HepG2 (cell line): ENCODE measurements at regions not wholly inside any gene's neighbourhood (a gene's known extent, or its start where the extent isn't known, plus 50 kb on each side); places are given as distances from the start of the nearest gene placed in this dataset.

ENCODE experiments used
- ATAC-seq: fragments of 200-7000 bp; cut with Tn5 transposase; 3 replicates; pipeline ENCODE4 v1.9.1; 2020; ENCODE audit warnings: mild to moderate bottlenecking, moderate library complexity
- BruUV-seq: library from RNA; stranded (reverse); fragments of 400-500 nt; replicated peaks from 2 replicates; lab custom pipeline; 2021; lab: Mats Ljungman, UMichigan
- CTCF ChIA-PET: fragments of 300-600 bp; formaldehyde crosslinking; extraction: SDS; loops from one replicate; lab custom pipeline; 2021; ENCODE audit warnings: low total read pairs, inconsistent platforms, low intra/inter-chr PET ratio; lab: Yijun Ruan, JAX
- POLR2A ChIA-PET: fragments of 350-600 bp; sonication (Branson Sonifier 250); formaldehyde crosslinking; loops from one replicate; lab custom pipeline; 2020; ENCODE audit warnings: antibody characterized with exemption, inconsistent platforms; lab: Yijun Ruan, JAX
- DNase-seq: peaks from one replicate; pipeline ENCODE4 v3.0.0-alpha.2; 2015; ENCODE audit warnings: low spot score
- FAIRE-seq: peaks from 3 replicates; lab custom pipeline; 2011; peaks lifted over from hg19 to GRCh38; lab: Jason Lieb, UNC
- H2AFZ ChIP-seq: one replicate; pipeline ENCODE4 v1.6.1; 2011; ENCODE audit warnings: low read length, inconsistent platforms
- H3K27ac ChIP-seq: fragments of 300-600 bp; 3 replicates; pipeline ENCODE4 v1.8.0; 2011; ENCODE audit warnings: mixed run types, mild to moderate bottlenecking, mixed read lengths, low read length, inconsistent platforms; ENCODE audit not compliant: insufficient read depth; ENCODE audit errors: extremely low read length
- H3K27me3 ChIP-seq, 2 experiments: fragments of 200-600 bp in 1 of 2; 2 replicates in 1 of 2; 3 replicates in 1 of 2; pipeline versions ENCODE4 v1.6.0 to v1.8.0; 2011; ENCODE audit warnings: low read length in 2 of 2, mild to moderate bottlenecking in 2 of 2, moderate library complexity in 2 of 2, inconsistent platforms in 1 of 2; ENCODE audit not compliant: insufficient read depth in 2 of 2, control insufficient read depth in 1 of 2
- H3K36me3 ChIP-seq, 2 experiments: fragments of 200-600 bp in 1 of 2; replicated peaks in 1 of 2; 2 replicates in 1 of 2; 3 replicates in 1 of 2; pipeline versions ENCODE4 v1.5.1 to v1.8.0; 2011; ENCODE audit warnings: low read length in 2 of 2, inconsistent platforms in 1 of 2; ENCODE audit not compliant: insufficient read depth in 2 of 2, control insufficient read depth in 1 of 2
- H3K4me1 ChIP-seq: 2 replicates; pipeline ENCODE4 v1.5.1; 2012; ENCODE audit warnings: low read length, inconsistent platforms; ENCODE audit not compliant: insufficient read depth
- H3K4me2 ChIP-seq: 2 replicates; pipeline ENCODE4 v1.6.0; 2011; ENCODE audit warnings: low read depth, low read length, inconsistent platforms
- H3K4me3 ChIP-seq, 3 experiments: fragments of 200-600 bp in 1 of 3; sonication (generic), shearing (Covaris generic) in 1 of 3; replicated peaks in 1 of 3; 2 replicates each; pipeline ENCODE4 v1.5.1; 2011 to 2016; ENCODE audit warnings: low read length in 3 of 3, inconsistent platforms in 2 of 3, low read depth in 2 of 3, mild to moderate bottlenecking in 2 of 3, control low read depth in 1 of 3, mixed read lengths in 1 of 3; ENCODE audit not compliant: insufficient read depth in 1 of 3
- H3K79me2 ChIP-seq: one replicate; pipeline ENCODE4 v1.6.1; 2011; ENCODE audit warnings: low read length, inconsistent platforms; ENCODE audit not compliant: insufficient read depth
- H3K9ac ChIP-seq: 2 replicates; pipeline ENCODE4 v1.6.0; 2011; ENCODE audit warnings: mild to moderate bottlenecking, low read depth, low read length, inconsistent platforms; ENCODE audit not compliant: insufficient read depth
- H3K9me3 ChIP-seq: 2 replicates; pipeline ENCODE4 v1.5.1; 2012; ENCODE audit warnings: mild to moderate bottlenecking, low read length
- H4K20me1 ChIP-seq: 2 replicates; pipeline ENCODE4 v1.6.0; 2011; ENCODE audit warnings: inconsistent platforms, mild to moderate bottlenecking, low read length, moderate library complexity; ENCODE audit not compliant: insufficient read depth
- CHD4 ChIP-seq: fragments of 200-600 bp; sonication (generic); IDR thresholded peaks from 2 replicates; pipeline ENCODE4 v1.7.0; 2017; ENCODE audit warnings: mild to moderate bottlenecking, low read length, borderline replicate concordance
- DPF2 ChIP-seq: sonication (generic); formaldehyde crosslinking; IDR thresholded peaks from 2 replicates; pipeline ENCODE4 v1.4.0; 2020; ENCODE audit warnings: mild to moderate bottlenecking, low read depth, missing genetic modification reagents, borderline replicate concordance
- KDM5B ChIP-seq: sonication (generic); formaldehyde crosslinking; IDR thresholded peaks from 2 replicates; pipeline ENCODE4 v1.4.0; 2020; ENCODE audit warnings: missing genetic modification reagents, mild to moderate bottlenecking, borderline replicate concordance
- MED8 ChIP-seq: sonication (generic); formaldehyde crosslinking; IDR thresholded peaks from 2 replicates; pipeline ENCODE4 v1.8.1; 2023; ENCODE audit warnings: mild to moderate bottlenecking, missing genetic modification reagents; ENCODE audit not compliant: insufficient replicate concordance
- MLLT10 ChIP-seq: sonication (generic); formaldehyde crosslinking; IDR thresholded peaks from 2 replicates; pipeline ENCODE4 v1.4.0; 2020; ENCODE audit warnings: missing genetic modification reagents
- NKX3-1 ChIP-seq: sonication (generic); formaldehyde crosslinking; IDR thresholded peaks from 2 replicates; pipeline ENCODE4 v1.5.0; 2020; ENCODE audit warnings: missing genetic modification reagents
- NPAS2 ChIP-seq: sonication (generic); formaldehyde crosslinking; IDR thresholded peaks from 2 replicates; pipeline ENCODE4 v1.8.0; 2022; ENCODE audit warnings: mild to moderate bottlenecking, missing genetic modification reagents, borderline replicate concordance
- RARG ChIP-seq: sonication (generic); formaldehyde crosslinking; IDR thresholded peaks from 2 replicates; pipeline ENCODE4 v1.4.0; 2020; ENCODE audit warnings: low read depth, mild to moderate bottlenecking, missing genetic modification reagents
- RBFOX2 ChIP-seq: fragments of 200-400 bp; formaldehyde crosslinking; IDR thresholded peaks from 2 replicates; pipeline ENCODE4 v1.6.1; 2017; ENCODE audit warnings: low read depth, mild to moderate bottlenecking, low read length
- ZBTB20 ChIP-seq: sonication (generic); formaldehyde crosslinking; IDR thresholded peaks from 2 replicates; pipeline ENCODE4 v1.8.1; 2023; ENCODE audit warnings: missing genetic modification reagents, low read depth, mild to moderate bottlenecking, borderline replicate concordance
- ZNF121 ChIP-seq: sonication (generic); formaldehyde crosslinking; IDR thresholded peaks from 2 replicates; pipeline ENCODE4 v1.5.0; 2020; ENCODE audit warnings: mild to moderate bottlenecking, missing genetic modification reagents
- ZNF547 ChIP-seq: sonication (generic); formaldehyde crosslinking; IDR thresholded peaks from 2 replicates; pipeline ENCODE4 v1.5.1; 2020; ENCODE audit warnings: mild to moderate bottlenecking, missing genetic modification reagents
- ZNF557 ChIP-seq: sonication (generic); formaldehyde crosslinking; IDR thresholded peaks from 2 replicates; pipeline ENCODE4 v1.4.0; 2020; ENCODE audit warnings: missing genetic modification reagents
- ZNF614 ChIP-seq: IDR thresholded peaks from 2 replicates; pipeline ENCODE4 v1.6.1; 2018; ENCODE audit warnings: missing biosample characterization, missing genetic modification reagents, inconsistent platforms, borderline replicate concordance
- ZNF879 ChIP-seq: sonication (generic); formaldehyde crosslinking; IDR thresholded peaks from 2 replicates; pipeline ENCODE4 v1.8.1; 2023; ENCODE audit warnings: missing genetic modification reagents
- WGBS: methylation state at CpG from one replicate; pipeline ENCODE4 v1.1.6; 2017; ENCODE audit warnings: low lambda C conversion rate; 5-methylcytosine and 5-hydroxymethylcytosine counted together
- in situ Hi-C: cut with HindIII; loops from 2 replicates; pipeline ENCODE4 v1.10.0; 2017; ENCODE audit warnings: low pct_unique_long_range_greater_than_20kb; ENCODE audit not compliant: extremely low pct_ligation_motif_present
- intact Hi-C: fragments of 100-400 bp; cut with micrococcal nuclease; formaldehyde crosslinking; loops from one replicate; pipeline ENCODE4 v1.10.0; 2022; ENCODE audit not compliant: unreplicated experiment
- TF ChIP-seq, protein P1 (sequence below): sonication (generic); formaldehyde crosslinking; conservative IDR thresholded peaks from 2 replicates; pipeline ENCODE4 v1.8.0; 2022; ENCODE audit warnings: mild to moderate bottlenecking, moderate library complexity, missing genetic modification reagents
- TF ChIP-seq, protein P2 (sequence below): sonication (generic); formaldehyde crosslinking; IDR thresholded peaks from 2 replicates; pipeline ENCODE4 v1.5.0; 2020; ENCODE audit warnings: mild to moderate bottlenecking, missing genetic modification reagents
- TF ChIP-seq, protein P3 (sequence below): sonication (generic); formaldehyde crosslinking; IDR thresholded peaks from 2 replicates; pipeline ENCODE4 v1.5.1; 2020; ENCODE audit warnings: mild to moderate bottlenecking, missing genetic modification reagents, moderate library complexity

DNA sequence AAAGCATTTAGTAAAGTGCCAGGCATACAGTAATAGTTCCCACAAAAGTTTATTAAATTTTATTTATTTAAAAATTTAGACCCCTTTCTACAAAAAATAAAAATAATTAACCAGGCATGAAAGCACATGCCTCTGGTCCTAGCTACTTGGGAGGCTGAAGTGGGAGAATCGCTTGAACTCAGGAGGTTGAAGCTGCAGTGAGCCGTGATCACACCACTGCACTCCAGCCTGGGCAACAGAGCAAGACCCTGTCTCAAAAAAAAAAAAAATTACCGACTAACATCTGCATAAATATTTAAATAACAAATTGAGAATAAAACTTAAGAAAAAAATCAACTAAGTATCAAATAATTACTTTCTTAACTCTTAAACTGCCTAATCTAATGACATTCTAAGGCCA lies 64.3 kb upstream of the TRIM24 start:
- ChIA-PET CTCF (no interaction called here), POLR2A (interaction anchor here (0.5 to 2.8 kb wide), 15 partner anchors 7 to 327 kb away, joined by 3 to 13 read pairs (median 4); partner anchors contain the start of gene TRIM24)
- Histone ChIP-seq H3K4me1 (peaks cover 88% of the 10 kb centered on the region), H3K9me3 (no peaks in the 10 kb centered on the region), H4K20me1 (no peaks in the 10 kb centered on the region), H3K27me3 (no peaks in the 10 kb centered on the region), H3K4me3 (peak overlapping the region in 2 of 3 experiments; percentile 4 to 38; a peak in 1 of 6 replicates), H3K27ac (peak overlapping the region; percentile 100), H3K9ac (peak overlapping the region; percentile 92), H3K36me3 (no peaks in the 10 kb centered on the region), H3K79me2 (no peaks in the 10 kb centered on the region), H2AFZ (no peak overlapping the region), H3K4me2 (peak overlapping the region; percentile 80)
- in situ Hi-C loops (loop anchor here (5.0 kb wide), 1 partner anchor 67 kb away; the partner anchor contains the start of gene TRIM24), intact Hi-C loops (loop anchor here (2.0 kb wide), 1 partner anchor 63 kb away; no protein-coding TSS in a partner anchor)
- no peak for DNase-seq
- TSS peak; percentile 99 for BruUV-seq
- no peak for FAIRE-seq
- no peak for ATAC-seq
- WGBS = 38% methylated on average over 3 of the region's 3 CpGs
- TF ChIP-seq RARG (no peak), ZNF879 (CRISPR knock-in tag) (no peak), ZNF121 (peak; percentile 93), RBFOX2 (peak; percentile 67), NKX3-1 (0 out of 2 replicates have a peak, but pooled peaks have one; percentile 44), ZNF547 (CRISPR knock-in tag) (no peak), CHD4 (no peak), ZNF557 (CRISPR knock-in tag) (no peak), DPF2 (CRISPR knock-in tag) (no peak), MLLT10 (CRISPR knock-in tag) (no peak), ZNF614 (CRISPR knock-in tag) (no peak), ZBTB20 (CRISPR knock-in tag) (no peak), NPAS2 (CRISPR knock-in tag) (no peak), KDM5B (CRISPR knock-in tag) (no peak), MED8 (no peak)
- TF ChIP-seq, protein P1, sequence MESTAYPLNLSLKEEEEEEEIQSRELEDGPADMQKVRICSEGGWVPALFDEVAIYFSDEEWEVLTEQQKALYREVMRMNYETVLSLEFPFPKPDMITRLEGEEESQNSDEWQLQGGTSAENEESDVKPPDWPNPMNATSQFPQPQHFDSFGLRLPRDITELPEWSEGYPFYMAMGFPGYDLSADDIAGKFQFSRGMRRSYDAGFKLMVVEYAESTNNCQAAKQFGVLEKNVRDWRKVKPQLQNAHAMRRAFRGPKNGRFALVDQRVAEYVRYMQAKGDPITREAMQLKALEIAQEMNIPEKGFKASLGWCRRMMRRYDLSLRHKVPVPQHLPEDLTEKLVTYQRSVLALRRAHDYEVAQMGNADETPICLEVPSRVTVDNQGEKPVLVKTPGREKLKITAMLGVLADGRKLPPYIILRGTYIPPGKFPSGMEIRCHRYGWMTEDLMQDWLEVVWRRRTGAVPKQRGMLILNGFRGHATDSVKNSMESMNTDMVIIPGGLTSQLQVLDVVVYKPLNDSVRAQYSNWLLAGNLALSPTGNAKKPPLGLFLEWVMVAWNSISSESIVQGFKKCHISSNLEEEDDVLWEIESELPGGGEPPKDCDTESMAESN = no peak
- TF ChIP-seq, protein P2, sequence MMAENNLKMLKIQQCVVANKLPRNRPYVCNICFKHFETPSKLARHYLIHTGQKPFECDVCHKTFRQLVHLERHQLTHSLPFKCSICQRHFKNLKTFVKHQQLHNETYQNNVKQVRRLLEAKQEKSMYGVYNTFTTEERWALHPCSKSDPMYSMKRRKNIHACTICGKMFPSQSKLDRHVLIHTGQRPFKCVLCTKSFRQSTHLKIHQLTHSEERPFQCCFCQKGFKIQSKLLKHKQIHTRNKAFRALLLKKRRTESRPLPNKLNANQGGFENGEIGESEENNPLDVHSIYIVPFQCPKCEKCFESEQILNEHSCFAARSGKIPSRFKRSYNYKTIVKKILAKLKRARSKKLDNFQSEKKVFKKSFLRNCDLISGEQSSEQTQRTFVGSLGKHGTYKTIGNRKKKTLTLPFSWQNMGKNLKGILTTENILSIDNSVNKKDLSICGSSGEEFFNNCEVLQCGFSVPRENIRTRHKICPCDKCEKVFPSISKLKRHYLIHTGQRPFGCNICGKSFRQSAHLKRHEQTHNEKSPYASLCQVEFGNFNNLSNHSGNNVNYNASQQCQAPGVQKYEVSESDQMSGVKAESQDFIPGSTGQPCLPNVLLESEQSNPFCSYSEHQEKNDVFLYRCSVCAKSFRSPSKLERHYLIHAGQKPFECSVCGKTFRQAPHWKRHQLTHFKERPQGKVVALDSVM = no peak
- TF ChIP-seq, protein P3, sequence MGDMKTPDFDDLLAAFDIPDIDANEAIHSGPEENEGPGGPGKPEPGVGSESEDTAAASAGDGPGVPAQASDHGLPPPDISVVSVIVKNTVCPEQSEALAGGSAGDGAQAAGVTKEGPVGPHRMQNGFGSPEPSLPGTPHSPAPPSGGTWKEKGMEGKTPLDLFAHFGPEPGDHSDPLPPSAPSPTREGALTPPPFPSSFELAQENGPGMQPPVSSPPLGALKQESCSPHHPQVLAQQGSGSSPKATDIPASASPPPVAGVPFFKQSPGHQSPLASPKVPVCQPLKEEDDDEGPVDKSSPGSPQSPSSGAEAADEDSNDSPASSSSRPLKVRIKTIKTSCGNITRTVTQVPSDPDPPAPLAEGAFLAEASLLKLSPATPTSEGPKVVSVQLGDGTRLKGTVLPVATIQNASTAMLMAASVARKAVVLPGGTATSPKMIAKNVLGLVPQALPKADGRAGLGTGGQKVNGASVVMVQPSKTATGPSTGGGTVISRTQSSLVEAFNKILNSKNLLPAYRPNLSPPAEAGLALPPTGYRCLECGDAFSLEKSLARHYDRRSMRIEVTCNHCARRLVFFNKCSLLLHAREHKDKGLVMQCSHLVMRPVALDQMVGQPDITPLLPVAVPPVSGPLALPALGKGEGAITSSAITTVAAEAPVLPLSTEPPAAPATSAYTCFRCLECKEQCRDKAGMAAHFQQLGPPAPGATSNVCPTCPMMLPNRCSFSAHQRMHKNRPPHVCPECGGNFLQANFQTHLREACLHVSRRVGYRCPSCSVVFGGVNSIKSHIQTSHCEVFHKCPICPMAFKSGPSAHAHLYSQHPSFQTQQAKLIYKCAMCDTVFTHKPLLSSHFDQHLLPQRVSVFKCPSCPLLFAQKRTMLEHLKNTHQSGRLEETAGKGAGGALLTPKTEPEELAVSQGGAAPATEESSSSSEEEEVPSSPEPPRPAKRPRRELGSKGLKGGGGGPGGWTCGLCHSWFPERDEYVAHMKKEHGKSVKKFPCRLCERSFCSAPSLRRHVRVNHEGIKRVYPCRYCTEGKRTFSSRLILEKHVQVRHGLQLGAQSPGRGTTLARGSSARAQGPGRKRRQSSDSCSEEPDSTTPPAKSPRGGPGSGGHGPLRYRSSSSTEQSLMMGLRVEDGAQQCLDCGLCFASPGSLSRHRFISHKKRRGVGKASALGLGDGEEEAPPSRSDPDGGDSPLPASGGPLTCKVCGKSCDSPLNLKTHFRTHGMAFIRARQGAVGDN (CRISPR knock-in tag) = no peak
